Karpas-422 (cell line): ENCODE measurements at regions not wholly inside any gene's neighbourhood (a gene's known extent, or its start where the extent isn't known, plus 50 kb on each side); places are given as distances from the start of the nearest gene placed in this dataset.

Experiments
- DNase-seq: peaks from one replicate; pipeline ENCODE4 v3.0.0-alpha.2; 2015
- H2AFZ ChIP-seq: fragments of 200-600 bp; sonication (generic); 2 replicates; pipeline ENCODE4 v1.6.1; 2014; ENCODE audit warnings: antibody characterized with exemption, low read length, mixed read lengths
- H3K27ac ChIP-seq: fragments of 200-600 bp; sonication (generic); 2 replicates; pipeline ENCODE4 v1.5.1; 2014; ENCODE audit warnings: mild to moderate bottlenecking, low read length, moderate library complexity
- H3K27me3 ChIP-seq: fragments of 200-600 bp; sonication (generic); 2 replicates; pipeline ENCODE4 v1.6.1; 2014; ENCODE audit warnings: low read length, mixed read lengths
- H3K36me3 ChIP-seq: fragments of 200-600 bp; sonication (generic); 2 replicates; pipeline ENCODE4 v1.6.1; 2014; ENCODE audit warnings: low read length, mixed read lengths; ENCODE audit not compliant: insufficient read depth
- H3K4me1 ChIP-seq: fragments of 200-600 bp; sonication (generic); 2 replicates; pipeline ENCODE4 v1.6.1; 2014; ENCODE audit warnings: mild to moderate bottlenecking, low read length, mixed read lengths
- H3K4me2 ChIP-seq: fragments of 200-600 bp; sonication (generic); 2 replicates; pipeline ENCODE4 v1.6.1; 2014; ENCODE audit warnings: low read length, low read depth, mild to moderate bottlenecking; ENCODE audit not compliant: poor library complexity, severe bottlenecking
- H3K4me3 ChIP-seq: fragments of 200-600 bp; sonication (generic); 2 replicates; pipeline ENCODE4 v1.5.1; 2014; ENCODE audit warnings: mild to moderate bottlenecking, antibody characterized with exemption, low read length, mixed read lengths
- H3K79me2 ChIP-seq: fragments of 200-600 bp; sonication (generic); 2 replicates; pipeline ENCODE4 v1.6.1; 2014; ENCODE audit warnings: mild to moderate bottlenecking, low read length, mixed read lengths
- H3K9ac ChIP-seq: fragments of 200-600 bp; sonication (generic); 2 replicates; pipeline ENCODE4 v1.6.0; 2014; ENCODE audit warnings: low read length
- H3K9me2 ChIP-seq: fragments of 200-600 bp; sonication (generic), shearing (Covaris generic); replicated peaks from 2 replicates; pipeline ENCODE4 v1.6.0; 2014; ENCODE audit warnings: mild to moderate bottlenecking, low read length, moderate library complexity; ENCODE audit not compliant: insufficient read depth
- H3K9me3 ChIP-seq: fragments of 300-700, 200-600 bp; sonication (generic); 2 replicates; pipeline ENCODE4 v1.6.1; 2014; ENCODE audit warnings: low read length, mixed read lengths
- H4K20me1 ChIP-seq: fragments of 200-600 bp; sonication (generic); 2 replicates; pipeline ENCODE4 v1.6.1; 2014; ENCODE audit warnings: mild to moderate bottlenecking, antibody characterized with exemption, low read length, low read depth; ENCODE audit not compliant: insufficient read depth

- no peaks in the 10 kb centered on the region for H3K9me3 ChIP-seq
- no peaks in the 10 kb centered on the region for H3K9me2 ChIP-seq
- no peaks in the 10 kb centered on the region for H3K27me3 ChIP-seq
- no peaks in the 10 kb centered on the region for H3K79me2 ChIP-seq
- H3K27ac ChIP-seq, result no peak overlapping the region
- no peak overlapping the region for H2AFZ ChIP-seq
- no peak overlapping the region for H3K4me3 ChIP-seq
- no peaks in the 10 kb centered on the region for H3K4me1 ChIP-seq
- no peak overlapping the region for H3K4me2 ChIP-seq
- H3K36me3 ChIP-seq, result no peaks in the 10 kb centered on the region
- no peaks in the 10 kb centered on the region for H4K20me1 ChIP-seq
- DNase-seq, result no peak
- no peak overlapping the region for H3K9ac ChIP-seq
Measured at GRCh38 chr6:132998418-132998817, 184.0 kb downstream of the RPS12 start.

- Histone ChIP-seq H2AFZ (no peak overlapping the region), H3K9ac (no peak overlapping the region), H3K9me2 (no peaks in the 10 kb centered on the region), H3K4me3 (no peak overlapping the region), H3K27ac (no peak overlapping the region), H3K79me2 (no peaks in the 10 kb centered on the region), H3K4me2 (no peak overlapping the region), H3K4me1 (no peaks in the 10 kb centered on the region), H3K27me3 (no peaks in the 10 kb centered on the region), H3K9me3 (no peaks in the 10 kb centered on the region), H4K20me1 (no peaks in the 10 kb centered on the region), H3K36me3 (no peaks in the 10 kb centered on the region)
- no peak for DNase-seq
Measured at GRCh38 chr6:133001040-133001565, 186.7 kb downstream of the RPS12 start.

GRCh38 chr6:133004304-133004884 lies 190.0 kb downstream of the RPS12 start:
- no peaks in the 10 kb centered on the region for H3K9me2 ChIP-seq
- H3K9me3 ChIP-seq, result no peaks in the 10 kb centered on the region
- no peak overlapping the region for H3K27ac ChIP-seq
- no peak overlapping the region for H3K9ac ChIP-seq
- no peaks in the 10 kb centered on the region for H3K4me1 ChIP-seq
- H2AFZ ChIP-seq, result no peak overlapping the region
- H4K20me1 ChIP-seq, result no peaks in the 10 kb centered on the region
- H3K4me3 ChIP-seq, result no peak overlapping the region
- no peaks in the 10 kb centered on the region for H3K36me3 ChIP-seq
- no peaks in the 10 kb centered on the region for H3K79me2 ChIP-seq
- no peak for DNase-seq
- no peaks in the 10 kb centered on the region for H3K27me3 ChIP-seq
- no peak overlapping the region for H3K4me2 ChIP-seq

GRCh38 chr6:133012774-133013173 lies 198.4 kb downstream of the RPS12 start:
- no peaks in the 10 kb centered on the region for H3K27me3 ChIP-seq

GRCh38 chr6:133016631-133017030 lies 202.3 kb downstream of the RPS12 start:
- Histone ChIP-seq H3K9ac (no peak overlapping the region), H3K79me2 (no peaks in the 10 kb centered on the region), H3K9me3 (no peaks in the 10 kb centered on the region), H2AFZ (no peak overlapping the region), H3K4me1 (no peaks in the 10 kb centered on the region), H3K4me2 (no peak overlapping the region), H4K20me1 (no peaks in the 10 kb centered on the region), H3K27ac (no peak overlapping the region), H3K36me3 (no peaks in the 10 kb centered on the region), H3K9me2 (no peaks in the 10 kb centered on the region), H3K4me3 (no peak overlapping the region), H3K27me3 (no peaks in the 10 kb centered on the region)
- DNase-seq, result no peak

More at GRCh38 chr6:133012774-133013173, 198.4 kb downstream of the RPS12 start:
- no peaks in the 10 kb centered on the region for H3K36me3 ChIP-seq
- H3K27ac ChIP-seq, result no peak overlapping the region
- no peaks in the 10 kb centered on the region for H3K4me1 ChIP-seq
- H2AFZ ChIP-seq, result no peak overlapping the region
- no peak overlapping the region for H3K4me2 ChIP-seq
- no peaks in the 10 kb centered on the region for H3K79me2 ChIP-seq
- H3K9me3 ChIP-seq, result no peaks in the 10 kb centered on the region
- no peaks in the 10 kb centered on the region for H4K20me1 ChIP-seq
- no peak overlapping the region for H3K4me3 ChIP-seq
- H3K9ac ChIP-seq, result no peak overlapping the region
- DNase-seq, result no peak
- H3K9me2 ChIP-seq, result no peaks in the 10 kb centered on the region

- Histone ChIP-seq H3K27ac (no peak overlapping the region), H3K36me3 (no peaks in the 10 kb centered on the region), H3K4me3 (no peak overlapping the region), H3K79me2 (no peaks in the 10 kb centered on the region), H3K9me2 (no peaks in the 10 kb centered on the region), H3K4me1 (no peaks in the 10 kb centered on the region), H3K9me3 (no peaks in the 10 kb centered on the region), H3K4me2 (no peak overlapping the region), H4K20me1 (no peaks in the 10 kb centered on the region), H2AFZ (no peak overlapping the region), H3K27me3 (no peaks in the 10 kb centered on the region), H3K9ac (no peak overlapping the region)
- no peak for DNase-seq
Measured at GRCh38 chr6:133017581-133017980, 203.2 kb downstream of the RPS12 start.

- no peak for DNase-seq
- Histone ChIP-seq H3K9ac (no peak overlapping the region), H3K4me1 (no peaks in the 10 kb centered on the region), H3K79me2 (no peaks in the 10 kb centered on the region), H2AFZ (no peak overlapping the region), H4K20me1 (no peaks in the 10 kb centered on the region), H3K27ac (no peak overlapping the region), H3K27me3 (no peaks in the 10 kb centered on the region), H3K36me3 (no peaks in the 10 kb centered on the region), H3K9me3 (no peaks in the 10 kb centered on the region), H3K4me3 (no peak overlapping the region), H3K9me2 (no peaks in the 10 kb centered on the region), H3K4me2 (no peak overlapping the region)
Measured at GRCh38 chr6:133026705-133027104, 212.3 kb downstream of the RPS12 start.

- H3K4me2 ChIP-seq, result no peak overlapping the region
- H3K4me3 ChIP-seq, result no peak overlapping the region
- H3K27ac ChIP-seq, result no peak overlapping the region
- no peaks in the 10 kb centered on the region for H4K20me1 ChIP-seq
- no peak for DNase-seq
- no peak overlapping the region for H2AFZ ChIP-seq
- no peaks in the 10 kb centered on the region for H3K4me1 ChIP-seq
- no peak overlapping the region for H3K9ac ChIP-seq
- H3K27me3 ChIP-seq, result no peaks in the 10 kb centered on the region
- no peaks in the 10 kb centered on the region for H3K9me3 ChIP-seq
- H3K9me2 ChIP-seq, result no peaks in the 10 kb centered on the region
- H3K79me2 ChIP-seq, result no peaks in the 10 kb centered on the region
- no peaks in the 10 kb centered on the region for H3K36me3 ChIP-seq
Measured at GRCh38 chr6:133033263-133033662, 207.9 kb upstream of the EYA4 start.
